ENCODE measurements at regions not wholly inside any gene's neighbourhood (a gene's known extent, or its start where the extent isn't known, plus 50 kb on each side); places are given as distances from the start of the nearest gene placed in this dataset.

- no peak for TF ChIP-seq EZH2 (IDR thresholded peaks at IDR 0.05)
- TF ChIP-seq POLR2AphosphoS5 (IDR thresholded peaks at IDR 0.05; ENCODE audit: borderline replicate concordance, low read depth, low read length): no peak
- TF ChIP-seq FOXP2 (optimal IDR thresholded peaks at IDR 0.05; ENCODE audit: control extremely low read depth, extremely low read length, insufficient read depth): no peak
Observed at GRCh38 chr16:51353055-51353454, 202.0 kb upstream of the SALL1 start.

All from SK-N-MC (cell line).